Uterus (tissue), 2 donors: ENCODE measurements at regions not wholly inside any gene's neighbourhood (a gene's known extent, or its start where the extent isn't known, plus 50 kb on each side); places are given as distances from the start of the nearest gene placed in this dataset.

Experiments
- CTCF ChIP-seq, 4 experiments: fragments of 200-600 bp in 2 of 4; fragments of 450-650 bp in 2 of 4; sonication (generic) in 2 of 4; IDR thresholded peaks; one replicate each; pipeline ENCODE4 v1.5.1; 2016 to 2019; ENCODE audit warnings: antibody characterized with exemption in 4 of 4, mild to moderate bottlenecking in 2 of 4, moderate library complexity in 1 of 4
- POLR2A ChIP-seq, 2 donors: fragments of 450-650 bp; IDR thresholded peaks; one replicate each; pipeline ENCODE4 v1.6.1; 2016; ENCODE audit warnings: antibody characterized with exemption in 2 of 2, mild to moderate bottlenecking in 1 of 2, moderate library complexity in 1 of 2

- TF ChIP-seq CTCF (IDR thresholded peaks at IDR 0.05) (peak; percentile 65 to 75 (median 70)), POLR2A (IDR thresholded peaks at IDR 0.05) (no peak)
Measured at GRCh38 chr6:99746261-99746895, 139.7 kb downstream of the PRDM13 start.
